HG03575 (cell line): ENCODE measurements at regions not wholly inside any gene's neighbourhood (a gene's known extent, or its start where the extent isn't known, plus 50 kb on each side); places are given as distances from the start of the nearest gene placed in this dataset.

ENCODE experiments used
- ATAC-seq: cut with Tn5 transposase; IDR thresholded peaks from one replicate; pipeline ENCODE4 v1.9.1; 2021; ENCODE audit not compliant: unreplicated experiment, insufficient number of reproducible peaks, low FRiP score; ENCODE audit errors: extremely low read depth

- ATAC-seq, result no peak
Measured at GRCh38 chr15:70272565-70273355, 175.0 kb upstream of the TLE3 start.

- no peak for ATAC-seq
Measured at GRCh38 chr15:70271422-70272088, 173.8 kb upstream of the TLE3 start.

GRCh38 chr15:70270752-70271111 is 173.0 kb upstream of the TLE3 start:
- no peak for ATAC-seq

- no peak for ATAC-seq
Measured at GRCh38 chr15:70269991-70270751, 172.5 kb upstream of the TLE3 start.

- no peak for ATAC-seq
Measured at GRCh38 chr15:70269311-70269911, 171.7 kb upstream of the TLE3 start.

GRCh38 chr15:70268698-70269251 is 171.1 kb upstream of the TLE3 start:
- ATAC-seq, result no peak

- ATAC-seq, result no peak
Measured at GRCh38 chr15:70267879-70268278, 170.2 kb upstream of the TLE3 start.

- ATAC-seq, result no peak
Measured at GRCh38 chr15:70267306-70267705, 169.6 kb upstream of the TLE3 start.

- ATAC-seq, result no peak
Measured at GRCh38 chr15:70266412-70267121, 168.8 kb upstream of the TLE3 start.

GRCh38 chr15:70265986-70266385 is 168.3 kb upstream of the TLE3 start:
- no peak for ATAC-seq

- ATAC-seq, result no peak
Measured at GRCh38 chr15:70265466-70265978, 167.8 kb upstream of the TLE3 start.

GRCh38 chr15:70264738-70265465 is 167.2 kb upstream of the TLE3 start:
- ATAC-seq, result no peak

- ATAC-seq, result no peak
Measured at GRCh38 chr15:70264014-70264582, 166.4 kb upstream of the TLE3 start.

- ATAC-seq, result no peak
Measured at GRCh38 chr15:70262591-70263274, 165.0 kb upstream of the TLE3 start.

GRCh38 chr15:70262171-70262570 is 164.5 kb upstream of the TLE3 start:
- no peak for ATAC-seq

- ATAC-seq, result no peak
Measured at GRCh38 chr15:70261083-70261482, 163.4 kb upstream of the TLE3 start.

GRCh38 chr15:70260580-70260979 is 162.9 kb upstream of the TLE3 start:
- ATAC-seq, result no peak
